ENCODE measurements at regions not wholly inside any gene's neighbourhood (a gene's known extent, or its start where the extent isn't known, plus 50 kb on each side); places are given as distances from the start of the nearest gene placed in this dataset.
A peak's percentile ranks its signal among the peaks of the same experiment; 100 is the strongest.

DNA sequence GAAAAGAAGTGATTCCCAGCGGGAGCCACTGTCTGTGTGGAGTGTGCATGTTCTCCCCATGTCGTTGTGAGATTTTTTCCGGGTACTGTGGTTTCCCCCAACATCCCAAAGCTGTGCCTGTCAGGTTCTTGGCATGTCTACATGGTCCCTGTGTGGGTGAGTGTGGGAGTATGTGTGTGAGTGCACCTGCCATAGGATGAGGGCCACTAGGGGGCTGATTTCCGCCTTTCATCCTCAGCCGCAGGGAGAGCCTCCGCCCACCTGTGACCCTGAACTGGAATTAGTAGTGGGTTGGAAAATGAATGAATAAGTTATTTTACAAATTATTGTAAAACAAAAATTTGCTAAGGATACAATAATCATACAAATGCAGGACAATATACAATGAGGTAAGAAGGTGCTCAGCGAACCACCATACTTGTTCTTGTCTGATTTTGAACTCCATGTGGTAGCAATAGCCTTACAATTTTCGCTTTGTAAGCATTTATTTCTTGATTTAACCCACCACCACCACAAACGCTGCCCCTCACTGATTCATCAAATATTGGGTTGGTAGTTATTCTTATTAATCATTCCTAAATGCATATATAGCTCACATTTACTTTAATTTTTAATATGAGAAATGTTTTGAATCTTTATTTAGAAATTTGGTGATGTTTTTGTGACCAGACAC, 641.2 kb upstream of the VSTM2A start:
- no peak for TF ChIP-seq YY1 (IDR thresholded peaks at IDR 0.05; ENCODE audit: low read depth, low read length)
- TF ChIP-seq CTCF (IDR thresholded peaks at IDR 0.05; ENCODE audit: control extremely low read depth in 1 of 3, insufficient read depth in 1 of 3, low read depth in 1 of 3, low read length in 3 of 3): peak; percentile 3 to 52 (median 42); a peak in 2 of 4 replicates
- TF ChIP-seq HDAC2 (IDR thresholded peaks at IDR 0.05; ENCODE audit: borderline replicate concordance in 1 of 2, low read depth in 2 of 2, low read length in 2 of 2): no peak
- TF ChIP-seq JUND (IDR thresholded peaks at IDR 0.05; ENCODE audit: low read length): no peak
- peak; percentile 25 to 45; a peak in 3 of 4 replicates for TF ChIP-seq RAD21 (IDR thresholded peaks at IDR 0.05 in 1 of 2, conservative IDR thresholded peaks at IDR 0.05 in 1 of 2; ENCODE audit: low read depth in 2 of 2, low read length in 2 of 2)
- no peak for TF ChIP-seq SUZ12 (IDR thresholded peaks at IDR 0.05; ENCODE audit: low read length)
- TF ChIP-seq SAP30 (IDR thresholded peaks at IDR 0.05; ENCODE audit: insufficient read depth, insufficient replicate concordance, low read length): no peak
- TF ChIP-seq FOSL1 (IDR thresholded peaks at IDR 0.05; ENCODE audit: insufficient read depth, low read depth, low read length): no peak
- 95% methylated on average over 9 of the region's 9 CpGs; no CpG with 5 or more reads in 1 of the 2 experiments for WGBS, 2 experiments (ENCODE audit: extremely low coverage in 1 of 2, insufficient coverage in 1 of 2, insufficient read length in 1 of 2, insufficient replicate concordance in 2 of 2, low coverage in 1 of 2, low lambda C conversion rate in 2 of 2, missing lambda C conversion rate in 1 of 2)

More for the DNA sequence above, 641.2 kb upstream of the VSTM2A start:
- Histone ChIP-seq H3K4ac (replicated peaks; ENCODE audit: insufficient read length, low read depth, low read length) (no peak overlapping the region), H4K20me1 (replicated peaks in 1 of 2; ENCODE audit: control insufficient read depth in 1 of 2, insufficient read depth in 2 of 2, low read length in 2 of 2) (no peaks in the 10 kb centered on the region), H2BK12ac (ENCODE audit: low read depth, low read length) (no peak overlapping the region), H2AFZ (ENCODE audit: low read length) (no peak overlapping the region), H3K9ac (replicated peaks in 1 of 4; ENCODE audit: extremely low read depth in 1 of 4, low read depth in 3 of 4, low read length in 3 of 4) (no peak overlapping the region), H2BK120ac (replicated peaks; ENCODE audit: low read depth, low read length) (no peak overlapping the region), H2AK5ac (ENCODE audit: low read depth, low read length) (no peak overlapping the region), H3K4me1 (replicated peaks in 1 of 4; ENCODE audit: control insufficient read depth in 3 of 4, insufficient read depth in 4 of 4, low read length in 3 of 4) (no peaks in the 10 kb centered on the region), H3K4me2 (ENCODE audit: insufficient read depth in 1 of 2, low read depth in 2 of 2, low read length in 2 of 2) (no peak overlapping the region), H3K9me3 (ENCODE audit: insufficient read depth in 2 of 2, low read depth in 1 of 2, low read length in 1 of 2) (no peaks in the 10 kb centered on the region), H2BK20ac (ENCODE audit: low read length) (no peak overlapping the region), H4K8ac (ENCODE audit: extremely low read depth, insufficient read depth, low read length) (no peak overlapping the region), H3K4me3 (ENCODE audit: extremely low read depth in 1 of 4, insufficient read depth in 2 of 4, low read depth in 3 of 4, low read length in 4 of 4) (no peak overlapping the region), H3K36me3 (ENCODE audit: control insufficient read depth in 2 of 4, insufficient read depth in 4 of 4, low read length in 3 of 4) (no peaks in the 10 kb centered on the region), H3K27me3 (replicated peaks in 1 of 4; ENCODE audit: control insufficient read depth in 3 of 4, extremely low read depth in 1 of 4, insufficient read depth in 3 of 4, low read length in 3 of 4) (no peaks in the 10 kb centered on the region), H3K14ac (ENCODE audit: insufficient read length) (no peak overlapping the region), H4K91ac (replicated peaks; ENCODE audit: insufficient read length, low read length) (no peak overlapping the region), H2BK5ac (ENCODE audit: low read depth, low read length) (no peak overlapping the region), H3K79me1 (ENCODE audit: low read depth, low read length) (no peaks in the 10 kb centered on the region), H3K56ac (replicated peaks; ENCODE audit: insufficient read length, low read depth, low read length) (no peak overlapping the region), H3K79me2 (ENCODE audit: control insufficient read depth in 1 of 2, insufficient read depth in 2 of 2, low read length in 2 of 2) (no peaks in the 10 kb centered on the region), H4K5ac (ENCODE audit: insufficient read length, low read depth, low read length) (no peak overlapping the region), H3K18ac (ENCODE audit: extremely low read depth, low read length) (no peak overlapping the region), H3K27ac (ENCODE audit: low read depth, low read length) (no peak overlapping the region), H3K23me2 (ENCODE audit: low read depth, low read length) (no peaks in the 10 kb centered on the region), H3K23ac (ENCODE audit: insufficient read length) (no peak overlapping the region), H2BK15ac (ENCODE audit: low read length) (no peak overlapping the region)
- ChIA-PET POLR2A (ENCODE audit: partially characterized antibody) (no interaction called here), CTCF (ENCODE audit: partially characterized antibody) (no interaction called here)
- no peak for DNase-seq (ENCODE audit: low read depth in 1 of 2, low spot score in 2 of 2)
- FAIRE-seq: no peak

Data from H1 (cell line).